IMR-90 (cell line): ENCODE measurements at regions not wholly inside any gene's neighbourhood (a gene's known extent, or its start where the extent isn't known, plus 50 kb on each side); places are given as distances from the start of the nearest gene placed in this dataset.

Source experiments
- ATAC-seq: fragments of 200-7000 bp; cut with Tn5 transposase; 2 replicates; pipeline ENCODE4 v1.9.1; 2020; ENCODE audit warnings: low read depth, mild to moderate bottlenecking, moderate library complexity
- BruUV-seq: library from RNA; stranded (reverse); fragments of 400-500 nt; replicated peaks from 2 replicates; lab custom pipeline; 2021; lab: Mats Ljungman, UMichigan
- CTCF ChIA-PET: fragments of 300-600 bp; formaldehyde crosslinking; extraction: SDS; loops from one replicate; lab custom pipeline; 2021; ENCODE audit warnings: antibody characterized with exemption; lab: Yijun Ruan, JAX
- POLR2A ChIA-PET: fragments of 300-600 bp; sonication (Branson Sonifier 250); formaldehyde crosslinking; loops from one replicate; lab custom pipeline; 2022; ENCODE audit warnings: antibody characterized with exemption; ENCODE audit not compliant: unreplicated experiment; lab: Charles Lee
- DNase-seq: peaks from one replicate; pipeline ENCODE4 v3.0.0; 2013
- H2AFZ ChIP-seq: replicated peaks from 2 replicates; pipeline ENCODE3; 2013; ENCODE audit warnings: low read length, mild to moderate bottlenecking; ENCODE audit not compliant: poor library complexity
- H2AK5ac ChIP-seq: 2 replicates; pipeline ENCODE4 v1.6.1; 2013; ENCODE audit warnings: low read depth, low read length, inconsistent platforms
- H2AK9ac ChIP-seq: replicated peaks from 2 replicates; pipeline ENCODE3; 2013; ENCODE audit warnings: mild to moderate bottlenecking, low read depth, low read length, moderate library complexity; ENCODE audit not compliant: poor library complexity
- H2BK120ac ChIP-seq: 2 replicates; pipeline ENCODE4 v1.6.1; 2013; ENCODE audit warnings: low read depth, low read length, inconsistent platforms
- H2BK15ac ChIP-seq: 3 replicates; pipeline ENCODE4 v1.6.1; 2013; ENCODE audit warnings: low read depth, low read length, inconsistent platforms
- H2BK20ac ChIP-seq: 2 replicates; pipeline ENCODE4 v1.6.1; 2013; ENCODE audit warnings: low read depth, mild to moderate bottlenecking, inconsistent platforms, low read length, moderate library complexity
- H2BK5ac ChIP-seq: 2 replicates; pipeline ENCODE4 v1.6.1; 2013; ENCODE audit warnings: mild to moderate bottlenecking, low read depth, low read length, inconsistent platforms; ENCODE audit not compliant: poor library complexity, severe bottlenecking
- H3K14ac ChIP-seq: replicated peaks from 2 replicates; pipeline ENCODE4 v1.6.1; 2013; ENCODE audit warnings: low read depth, low read length, inconsistent platforms
- H3K18ac ChIP-seq: 2 replicates; pipeline ENCODE4 v1.6.1; 2013; ENCODE audit warnings: low read depth, low read length, control low read depth
- H3K23ac ChIP-seq: 2 replicates; pipeline ENCODE4 v1.6.1; 2013; ENCODE audit warnings: low read depth, low read length, inconsistent platforms
- H3K27ac ChIP-seq: 2 replicates; pipeline ENCODE4 v1.5.1; 2013; ENCODE audit warnings: mild to moderate bottlenecking, control low read depth, low read length; ENCODE audit not compliant: insufficient read depth
- H3K27me3 ChIP-seq: 2 replicates; pipeline ENCODE4 v1.6.1; 2013; ENCODE audit warnings: low read length; ENCODE audit not compliant: control insufficient read depth, insufficient read depth
- H3K36me3 ChIP-seq: 2 replicates; pipeline ENCODE4 v1.6.1; 2013; ENCODE audit warnings: low read length, mixed read lengths; ENCODE audit not compliant: control insufficient read depth, insufficient read depth
- H3K4ac ChIP-seq: 2 replicates; pipeline ENCODE4 v1.6.1; 2013; ENCODE audit warnings: low read depth, low read length, inconsistent platforms
- H3K4me1 ChIP-seq: 2 replicates; pipeline ENCODE4 v1.6.1; 2013; ENCODE audit warnings: low read length, mixed read lengths; ENCODE audit not compliant: control insufficient read depth, insufficient read depth
- H3K4me2 ChIP-seq: 2 replicates; pipeline ENCODE4 v1.6.1; 2013; ENCODE audit warnings: low read depth, mild to moderate bottlenecking, control low read depth, low read length, moderate library complexity
- H3K4me3 ChIP-seq: 2 replicates; pipeline ENCODE4 v1.5.1; 2013; ENCODE audit warnings: low read depth, mild to moderate bottlenecking, control low read depth, low read length, moderate library complexity; ENCODE audit not compliant: insufficient read depth
- H3K56ac ChIP-seq: 2 replicates; pipeline ENCODE4 v1.6.1; 2013; ENCODE audit warnings: low read length, inconsistent platforms; ENCODE audit not compliant: insufficient read depth; ENCODE audit errors: extremely low read depth
- H3K79me1 ChIP-seq, 2 experiments: 2 replicates each; pipeline ENCODE4 v1.6.1; 2013; ENCODE audit warnings: low read length in 2 of 2, inconsistent platforms in 1 of 2, low read depth in 1 of 2
- H3K9ac ChIP-seq: 2 replicates; pipeline ENCODE4 v1.6.1; 2013; ENCODE audit warnings: low read depth, low read length, control low read depth
- H3K9me1 ChIP-seq: 2 replicates; pipeline ENCODE4 v1.6.1; 2013; ENCODE audit warnings: low read length, inconsistent platforms; ENCODE audit not compliant: insufficient read depth
- H3K9me3 ChIP-seq: 2 replicates; pipeline ENCODE4 v1.6.1; 2013; ENCODE audit warnings: low read length; ENCODE audit not compliant: control insufficient read depth, insufficient read depth
- H4K20me1 ChIP-seq: 2 replicates; pipeline ENCODE4 v1.6.1; 2013; ENCODE audit warnings: low read length, inconsistent platforms; ENCODE audit not compliant: insufficient read depth
- H4K5ac ChIP-seq: 2 replicates; pipeline ENCODE4 v1.6.1; 2013; ENCODE audit warnings: mild to moderate bottlenecking, low read depth, low read length, control low read depth
- H4K8ac ChIP-seq, 2 experiments: 2 replicates each; pipeline ENCODE4 v1.6.1; 2013; ENCODE audit warnings: low read depth in 2 of 2, low read length in 2 of 2, control low read depth in 1 of 2, inconsistent platforms in 1 of 2
- H4K91ac ChIP-seq: 2 replicates; pipeline ENCODE4 v1.6.1; 2013; ENCODE audit warnings: low read depth, low read length, inconsistent platforms; ENCODE audit not compliant: insufficient read depth
- BHLHE40 ChIP-seq: fragments of 150-350 bp; IDR thresholded peaks from 2 replicates; pipeline ENCODE4 v1.6.1; 2016; ENCODE audit warnings: mild to moderate bottlenecking, low read depth, low read length
- CEBPB ChIP-seq: IDR thresholded peaks from 2 replicates; pipeline ENCODE4 v1.6.1; 2012; ENCODE audit warnings: low read depth, low read length, improper control_type of control experiment
- CHD1 ChIP-seq: IDR thresholded peaks from 2 replicates; pipeline ENCODE4 v1.6.1; 2012; ENCODE audit warnings: low read depth, low read length, improper control_type of control experiment
- CTCF ChIP-seq: conservative IDR thresholded peaks from 2 replicates; pipeline ENCODE4 v1.5.1; 2012; ENCODE audit warnings: mild to moderate bottlenecking, low read depth, low read length, improper control_type of control experiment
- ELK1 ChIP-seq: fragments of 150-350 bp; IDR thresholded peaks from 2 replicates; pipeline ENCODE4 v1.6.1; 2016; ENCODE audit warnings: low read depth, mild to moderate bottlenecking, low read length, moderate library complexity, borderline replicate concordance
- FOS ChIP-seq: fragments of 150-350 bp; IDR thresholded peaks from 2 replicates; pipeline ENCODE4 v1.6.1; 2016; ENCODE audit warnings: low read depth, low read length
- MAFK ChIP-seq: IDR thresholded peaks from 2 replicates; pipeline ENCODE4 v1.6.1; 2012; ENCODE audit warnings: low read depth, low read length, improper control_type of control experiment
- MAZ ChIP-seq: IDR thresholded peaks from 2 replicates; pipeline ENCODE4 v1.6.1; 2012; ENCODE audit warnings: low read depth, mild to moderate bottlenecking, low read length, improper control_type of control experiment, moderate library complexity, borderline replicate concordance
- MXI1 ChIP-seq: IDR thresholded peaks from 2 replicates; pipeline ENCODE4 v1.6.1; 2012; ENCODE audit warnings: low read depth, mild to moderate bottlenecking, low read length, moderate library complexity, borderline replicate concordance
- NFE2L2 ChIP-seq: fragments of 150-350 bp; IDR thresholded peaks from 2 replicates; pipeline ENCODE4 v1.6.1; 2016; ENCODE audit warnings: low read depth, mild to moderate bottlenecking, low read length
- POLR2A ChIP-seq: IDR thresholded peaks from 2 replicates; pipeline ENCODE4 v1.6.1; 2012; ENCODE audit warnings: mild to moderate bottlenecking, low read depth, low read length
- RAD21 ChIP-seq: IDR thresholded peaks from 2 replicates; pipeline ENCODE4 v1.6.1; 2012; ENCODE audit warnings: low read length, improper control_type of control experiment
- RCOR1 ChIP-seq: IDR thresholded peaks from 2 replicates; pipeline ENCODE4 v1.6.1; 2012; ENCODE audit warnings: mild to moderate bottlenecking, low read length, improper control_type of control experiment; ENCODE audit not compliant: insufficient replicate concordance
- RFX5 ChIP-seq: IDR thresholded peaks from 2 replicates; pipeline ENCODE4 v1.8.0; 2012; ENCODE audit warnings: low read depth, mild to moderate bottlenecking, low read length, moderate library complexity
- SMC3 ChIP-seq: fragments of 150-350 bp; IDR thresholded peaks from 2 replicates; pipeline ENCODE4 v1.6.1; 2016; ENCODE audit warnings: low read depth, mild to moderate bottlenecking, antibody characterized with exemption, low read length, moderate library complexity
- USF2 ChIP-seq: fragments of 150-350 bp; IDR thresholded peaks from 2 replicates; pipeline ENCODE4 v1.6.1; 2017; ENCODE audit warnings: mild to moderate bottlenecking, antibody characterized with exemption, low read length, low read depth
- WGBS, 2 experiments: methylation state at CpG; one replicate each; pipeline versions ENCODE4 v1.1.5 to v1.1.7; 2013; ENCODE audit warnings: missing lambda C conversion rate in 2 of 2; ENCODE audit not compliant: insufficient read length in 1 of 2; ENCODE audit errors: extremely low coverage in 2 of 2; 5-methylcytosine and 5-hydroxymethylcytosine counted together
- dilution Hi-C: fragments of 300-500 bp; cut with HindIII; formaldehyde crosslinking; loops from one replicate; pipeline ENCODE4 v1.14.3; 2018; ENCODE audit warnings: low sequenced_read_pairs; ENCODE audit not compliant: unreplicated experiment
- in situ Hi-C: fragments of 300-500 bp; cut with MboI; formaldehyde crosslinking; loops from 3 replicates; pipeline ENCODE4 v1.14.3; 2019; ENCODE audit warnings: low sequenced_read_pairs, inconsistent platforms, mixed read lengths
- intact Hi-C: fragments of 100-400 bp; cut with micrococcal nuclease; formaldehyde crosslinking; loops from 2 replicates; pipeline ENCODE4 v1.10.0; 2022

- no peak overlapping the region for H3K4me2 ChIP-seq
- ChIA-PET POLR2A (no interaction called here), CTCF (interaction anchor here (1.4 kb wide), 1 partner anchor 9 kb away, joined by 6 read pairs; no protein-coding TSS in a partner anchor)
- H3K9ac ChIP-seq, result no peak overlapping the region
- no peak overlapping the region for H2AK5ac ChIP-seq
- H3K27ac ChIP-seq, result no peak overlapping the region
- H3K23ac ChIP-seq, result no peak overlapping the region
- intact Hi-C loops, result no loop called here
- BruUV-seq, result no TSS peak
- H3K9me3 ChIP-seq, result no peaks in the 10 kb centered on the region
- no peak overlapping the region for H4K5ac ChIP-seq
- H2BK20ac ChIP-seq, result no peak overlapping the region
- no peak overlapping the region for H3K4me3 ChIP-seq
- no peaks in the 10 kb centered on the region for H4K20me1 ChIP-seq
- no peak overlapping the region for H4K91ac ChIP-seq
- H3K14ac ChIP-seq, result no peak overlapping the region
- dilution Hi-C loops, result no loop called here
- no peak overlapping the region for H3K4ac ChIP-seq
- H3K4me1 ChIP-seq, result no peaks in the 10 kb centered on the region
- DNase-seq, result no peak
- no peaks in the 10 kb centered on the region for H3K36me3 ChIP-seq
- WGBS, 2 experiments, result no CpG with 5 or more reads among the region's 6 CpGs
- H2AFZ ChIP-seq, result no peak overlapping the region
- H2BK5ac ChIP-seq, result no peak overlapping the region
- no peaks in the 10 kb centered on the region for H3K79me1 ChIP-seq
- H3K56ac ChIP-seq, result no peak overlapping the region
- ATAC-seq, result no peak
- no peak overlapping the region for H2BK120ac ChIP-seq
- TF ChIP-seq POLR2A (no peak), NFE2L2 (no peak), MXI1 (no peak), RAD21 (no peak), USF2 (no peak), CHD1 (no peak), ELK1 (no peak), RFX5 (no peak), BHLHE40 (no peak), RCOR1 (no peak), MAFK (no peak), SMC3 (no peak), FOS (no peak), CTCF (no peak), CEBPB (no peak), MAZ (no peak)
- no peak overlapping the region for H2BK15ac ChIP-seq
- H3K9me1 ChIP-seq, result no peaks in the 10 kb centered on the region
- H2AK9ac ChIP-seq, result no peak overlapping the region
- no peak overlapping the region for H4K8ac ChIP-seq
- in situ Hi-C loops, result no loop called here
- peaks cover 56% of the 10 kb centered on the region for H3K27me3 ChIP-seq
- H3K18ac ChIP-seq, result no peak overlapping the region
Observed at GRCh38 chr6:33860006-33860405, 56.2 kb upstream of the MLN start.
